ENCODE measurements at regions not wholly inside any gene's neighbourhood (a gene's known extent, or its start where the extent isn't known, plus 50 kb on each side); places are given as distances from the start of the nearest gene placed in this dataset.
"Not testable (repeated sequence)": the region's sequence is repeated elsewhere in the genome, so short reads cannot be mapped to it uniquely, and the experiment has no call there.

DNA sequence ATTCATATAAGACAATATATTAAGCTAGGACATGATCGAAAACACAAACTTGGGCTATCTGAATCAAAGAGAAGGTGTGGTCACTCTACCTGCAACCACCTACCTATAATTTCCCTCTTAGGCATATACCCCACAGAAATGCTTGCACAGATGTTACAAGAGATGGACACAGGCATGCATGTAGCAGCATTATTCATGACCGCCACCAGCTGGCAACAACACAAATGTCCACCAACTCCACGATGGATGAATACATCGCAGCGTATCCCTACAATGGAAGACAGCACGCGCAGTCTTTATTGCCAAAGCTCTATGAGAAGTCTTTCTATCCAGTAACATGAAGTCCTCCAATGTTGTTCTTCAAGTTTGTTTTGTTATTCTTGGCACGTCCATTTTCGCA lies 90.8 kb downstream of the ARL4C start:
- no peak for DNase-seq (ENCODE audit: low read depth)

DNA sequence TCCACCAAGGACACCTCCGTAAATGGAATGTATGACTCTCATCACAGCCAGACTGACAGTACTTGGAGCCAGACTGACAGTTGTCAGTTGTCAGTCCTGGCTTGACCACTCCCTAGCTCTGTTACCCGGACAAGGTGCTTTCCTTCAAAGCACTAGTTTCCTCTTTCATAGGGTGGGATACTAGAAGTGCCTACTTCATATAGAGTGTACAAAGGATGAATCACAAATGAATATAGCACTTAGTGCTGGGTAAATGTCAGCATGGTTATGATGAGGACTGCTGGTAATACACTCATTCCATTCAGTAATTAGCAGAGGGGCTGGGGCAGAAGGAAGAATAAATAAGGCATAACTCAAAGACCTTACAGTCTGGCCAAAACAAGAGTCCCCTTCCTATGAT lies 91.4 kb downstream of the ARL4C start:
- DNase-seq (ENCODE audit: low read depth): no peak

DNA sequence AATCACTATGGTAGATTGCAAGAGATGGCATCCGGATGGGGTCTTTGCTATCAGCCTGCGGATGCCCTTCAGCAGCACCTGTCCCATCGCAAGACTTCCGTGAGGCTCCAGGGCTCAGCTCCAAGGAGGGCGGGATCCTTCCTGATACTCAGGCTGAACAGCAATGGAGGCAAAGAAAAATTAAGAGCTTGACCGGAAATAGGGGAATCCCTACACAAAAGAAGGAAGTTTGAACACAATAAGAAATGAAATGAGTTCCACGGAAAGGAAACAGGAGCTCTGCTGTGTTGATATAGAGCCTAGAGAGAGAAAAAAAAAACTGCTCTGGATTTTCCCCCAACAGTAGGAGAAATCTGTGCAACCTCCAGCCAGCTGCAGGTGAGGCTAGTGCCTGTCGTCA lies 91.9 kb downstream of the ARL4C start:
- DNase-seq (ENCODE audit: low read depth): no peak

DNA sequence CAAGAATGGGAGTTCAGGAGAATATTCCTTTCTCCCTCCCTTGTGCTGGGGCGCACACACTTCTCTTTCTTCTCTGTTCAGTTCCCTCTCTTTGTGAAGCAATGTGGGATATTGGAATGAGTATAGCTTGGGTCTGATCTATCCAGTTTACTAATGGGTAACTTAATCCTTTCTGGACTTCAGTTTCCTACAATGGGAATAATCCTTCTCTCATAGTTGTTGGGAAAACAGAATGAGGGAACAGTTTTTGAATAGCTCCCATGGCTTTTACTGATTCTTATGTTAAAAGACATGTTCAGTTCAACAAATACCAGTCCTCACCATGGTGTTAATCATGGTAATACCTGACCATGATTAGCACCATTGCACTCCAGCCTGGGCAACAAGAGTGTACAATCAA lies 93.1 kb downstream of the ARL4C start:
- DNase-seq (ENCODE audit: low read depth): no peak

DNA sequence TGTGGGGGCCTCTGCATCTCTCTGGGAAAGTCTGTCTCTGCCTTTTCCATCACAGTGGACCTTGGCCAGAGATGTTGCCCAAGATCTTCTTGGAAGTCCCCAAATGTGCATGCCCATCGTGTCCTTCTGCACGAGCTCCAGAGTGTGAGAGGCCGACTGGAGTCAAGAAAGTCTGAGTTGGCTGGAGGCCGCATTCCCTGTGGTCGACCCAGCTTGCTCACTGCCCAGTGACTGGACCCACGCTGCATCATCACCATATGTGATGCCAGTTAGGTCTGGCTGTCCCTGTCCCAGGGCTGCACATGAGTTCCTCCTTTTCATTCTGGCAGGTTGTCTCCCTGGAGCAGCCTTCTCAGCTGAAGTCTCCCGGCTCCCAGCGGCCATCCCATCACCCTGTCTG lies 93.8 kb downstream of the ARL4C start:
- DNase-seq (ENCODE audit: low read depth): no peak

DNA sequence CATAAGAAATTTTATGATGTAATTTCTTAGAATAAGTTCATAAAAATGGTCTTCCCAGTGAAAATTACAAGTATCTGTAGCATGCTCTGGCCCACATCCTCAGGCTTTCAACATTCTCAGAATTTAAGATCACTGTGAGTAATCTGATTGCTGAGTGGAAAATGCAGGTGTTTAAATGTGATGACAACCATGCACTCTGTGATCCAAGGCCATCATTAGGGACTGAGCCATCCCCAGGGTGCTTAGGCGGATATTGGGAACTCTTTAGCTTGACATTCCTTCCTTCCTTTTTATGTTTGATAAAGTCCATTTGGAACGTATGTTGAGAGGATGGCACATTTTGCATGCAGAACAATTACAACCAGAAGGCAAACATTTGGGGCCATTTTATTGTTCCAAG lies 95.5 kb downstream of the ARL4C start:
- DNase-seq (ENCODE audit: low read depth): no peak

DNA sequence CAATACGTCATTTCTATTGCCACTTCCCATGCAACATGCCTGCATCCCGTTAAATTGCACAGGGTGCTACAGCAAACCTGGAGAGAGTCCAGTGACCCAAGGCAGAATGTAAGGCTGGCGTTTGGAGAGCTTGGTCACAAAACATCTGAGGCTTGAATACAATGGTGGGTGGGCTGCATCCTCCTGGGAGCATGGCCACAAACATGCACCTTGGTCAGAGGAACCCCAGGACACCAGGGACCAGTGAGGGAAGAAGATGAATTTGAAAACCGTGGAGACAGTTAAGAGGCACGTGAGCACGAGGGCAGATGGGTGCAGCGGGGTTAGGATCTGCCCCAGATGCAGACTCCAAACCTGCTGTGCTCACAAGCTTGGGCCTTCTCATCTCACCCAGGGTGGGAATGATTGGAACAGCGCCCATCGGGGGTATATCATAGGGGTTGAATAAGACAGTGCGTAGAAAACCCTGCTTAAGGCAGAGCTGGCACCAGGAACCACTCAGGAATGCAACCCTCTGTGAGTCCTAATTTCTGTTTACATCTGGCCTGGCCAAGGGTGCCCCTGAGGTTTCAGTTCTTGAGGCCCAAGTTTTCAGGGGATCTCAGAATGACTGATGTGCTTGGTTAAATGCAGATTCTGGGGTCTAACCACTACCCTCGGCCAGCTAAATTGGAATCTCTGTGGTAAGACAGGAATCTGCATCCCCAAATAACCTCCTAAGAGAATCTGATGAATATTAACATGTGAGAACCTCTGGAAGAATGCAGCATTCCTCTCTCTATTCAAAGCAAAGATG lies 97.2 kb downstream of the ARL4C start:
- DNase-seq (ENCODE audit: low read depth): no peak

DNA sequence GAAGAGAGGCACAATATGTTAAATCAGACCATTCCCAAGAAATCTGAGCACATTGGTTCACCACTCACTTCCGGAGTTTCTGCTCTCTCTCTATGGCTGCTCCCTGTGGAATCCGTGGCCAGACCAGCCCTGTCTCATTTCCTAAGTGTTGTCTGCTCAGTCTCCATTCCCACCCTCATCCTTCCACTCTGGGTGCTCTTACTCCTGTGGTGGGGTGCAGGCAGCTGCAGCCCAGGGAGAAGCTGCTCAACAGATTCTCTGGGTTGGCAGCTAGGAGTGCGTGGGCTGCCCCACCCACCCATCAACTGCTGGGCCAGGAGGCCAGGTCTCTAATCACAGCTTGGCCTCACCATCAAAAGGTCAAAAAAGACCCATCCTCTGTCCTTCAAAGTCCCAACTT lies 98.3 kb downstream of the ARL4C start:
- DNase-seq (ENCODE audit: low read depth): no peak

DNA sequence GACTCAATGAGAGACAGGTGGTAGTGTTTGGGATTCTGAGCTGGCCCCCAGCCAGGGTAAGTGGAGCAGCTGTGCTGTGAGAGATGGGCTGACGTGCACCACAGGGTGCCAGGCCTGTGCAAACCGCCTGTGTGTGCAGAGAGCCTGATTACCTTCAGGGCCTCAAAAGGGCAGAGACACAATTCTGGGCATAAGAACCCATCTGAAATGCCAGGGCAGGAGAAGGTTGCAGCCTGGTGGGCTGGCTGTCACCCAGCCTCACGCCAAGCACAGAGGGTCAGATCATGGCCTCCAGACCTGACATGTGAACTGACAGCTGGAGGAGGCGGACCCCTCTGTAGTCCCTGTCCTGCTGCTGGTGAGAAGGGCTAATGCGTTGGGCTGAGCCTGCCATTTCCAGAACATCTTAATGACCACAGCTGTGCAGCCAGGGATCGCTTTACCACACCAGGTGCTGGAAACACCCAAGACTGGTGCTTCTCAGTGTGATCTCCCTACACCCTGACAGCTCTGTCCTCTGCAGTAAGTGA lies 100.9 kb downstream of the ARL4C start:
- DNase-seq (ENCODE audit: low read depth): no peak

DNA sequence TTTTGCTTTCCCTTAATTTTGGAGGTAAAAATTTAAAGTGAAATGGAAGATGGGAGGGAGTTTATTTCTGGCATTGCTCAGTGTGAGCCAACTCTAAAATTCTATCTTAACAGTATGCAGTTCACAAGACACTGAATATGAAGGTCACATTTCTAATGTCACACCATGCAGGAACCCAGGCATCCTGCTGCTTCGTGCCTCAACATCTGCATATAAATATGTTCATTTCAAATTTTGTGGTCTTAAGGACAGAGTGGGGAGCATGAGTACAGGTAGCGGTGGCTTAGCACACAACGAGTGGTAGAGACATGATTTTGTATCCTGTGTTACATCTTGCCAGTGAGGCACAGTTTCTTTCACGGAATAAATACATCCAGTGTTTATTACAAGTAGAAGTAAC lies 102.4 kb downstream of the ARL4C start:
- no peak for DNase-seq (ENCODE audit: low read depth)

DNA sequence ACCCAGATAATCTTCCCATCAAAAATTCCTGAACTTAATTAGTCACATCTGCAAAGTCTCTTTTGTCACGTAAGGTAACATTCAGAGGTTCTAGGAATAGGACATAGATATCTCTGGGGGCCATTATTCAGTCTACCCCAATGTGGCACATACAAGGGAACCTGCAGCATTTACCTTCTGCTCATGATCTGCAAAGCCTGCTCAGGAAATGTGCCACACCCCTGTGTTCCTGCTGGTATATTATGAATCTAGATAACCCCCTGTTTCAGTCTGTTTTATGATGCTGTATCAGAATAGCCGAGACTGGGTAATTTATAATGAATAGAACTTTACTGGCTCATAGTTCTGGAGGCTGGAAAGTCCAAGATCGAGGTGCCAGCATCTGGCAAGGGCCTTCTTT lies 103.5 kb downstream of the ARL4C start:
- DNase-seq (ENCODE audit: low read depth): no peak

DNA sequence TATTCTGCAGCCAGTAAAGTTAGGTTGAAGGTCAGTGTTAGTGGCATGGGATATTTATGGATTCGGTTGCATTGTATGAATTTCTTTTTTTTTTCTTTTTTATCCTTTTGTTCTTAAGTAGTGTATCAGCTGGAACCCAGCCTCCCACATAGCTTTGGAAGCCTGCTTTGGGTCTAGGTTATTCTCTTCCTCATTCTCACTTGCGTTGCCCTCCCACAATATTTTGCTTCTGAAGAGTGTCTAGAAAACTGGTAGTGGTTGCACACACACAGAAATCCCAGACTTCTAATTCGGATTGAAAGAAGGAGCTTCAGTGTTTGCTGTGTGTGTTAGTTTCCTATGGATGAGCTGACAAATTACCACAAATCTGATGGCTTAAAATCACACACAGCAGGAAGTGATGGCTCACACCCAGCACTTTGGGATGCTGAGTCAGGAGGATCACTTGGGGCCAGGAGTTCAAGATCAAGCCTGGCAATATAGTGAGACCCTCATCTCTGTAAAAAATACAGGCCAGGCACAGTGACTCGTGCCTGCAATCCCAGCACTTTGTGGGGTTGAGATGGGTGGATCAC lies 104.8 kb downstream of the ARL4C start:
- no peak for DNase-seq (ENCODE audit: low read depth)

DNA sequence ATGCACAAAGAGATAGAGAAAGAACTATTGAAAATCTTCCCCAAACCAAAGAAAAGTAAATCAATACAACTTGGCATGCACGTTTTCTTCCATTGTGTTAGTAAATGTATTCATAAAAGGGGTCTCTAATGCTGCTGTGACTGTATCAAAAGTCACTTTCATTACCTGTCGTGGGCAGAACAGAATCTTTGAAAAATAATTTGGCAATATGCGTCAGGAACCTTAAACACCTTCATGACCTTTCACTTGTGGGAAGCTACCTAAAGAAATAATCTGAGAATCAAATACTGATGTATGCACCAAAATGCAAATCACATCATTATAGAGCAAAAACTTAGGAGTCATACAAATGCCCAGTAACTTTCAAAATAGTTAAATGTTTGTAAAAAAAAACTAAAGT lies 105.3 kb downstream of the ARL4C start:
- DNase-seq (ENCODE audit: low read depth): no peak

DNA sequence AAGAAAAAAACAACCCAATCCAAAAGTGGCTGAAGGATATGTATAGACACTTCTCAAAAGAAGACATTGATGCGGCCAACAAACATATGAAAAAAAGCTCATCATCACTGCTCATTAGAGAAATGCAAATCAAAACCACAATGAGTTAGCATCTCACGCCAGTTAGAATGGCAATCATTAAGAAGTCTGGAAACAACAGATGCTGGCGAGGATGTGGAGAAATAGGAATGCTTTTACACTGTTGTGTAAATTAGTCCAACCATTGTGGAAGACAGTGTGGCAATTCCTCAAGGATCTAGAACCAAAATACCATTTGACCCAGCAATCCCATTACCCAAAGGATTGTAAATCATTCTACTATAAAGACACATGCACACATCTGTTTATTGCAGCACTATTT lies 107.2 kb downstream of the ARL4C start:
- DNase-seq (ENCODE audit: low read depth): not testable (repeated sequence)

DNA sequence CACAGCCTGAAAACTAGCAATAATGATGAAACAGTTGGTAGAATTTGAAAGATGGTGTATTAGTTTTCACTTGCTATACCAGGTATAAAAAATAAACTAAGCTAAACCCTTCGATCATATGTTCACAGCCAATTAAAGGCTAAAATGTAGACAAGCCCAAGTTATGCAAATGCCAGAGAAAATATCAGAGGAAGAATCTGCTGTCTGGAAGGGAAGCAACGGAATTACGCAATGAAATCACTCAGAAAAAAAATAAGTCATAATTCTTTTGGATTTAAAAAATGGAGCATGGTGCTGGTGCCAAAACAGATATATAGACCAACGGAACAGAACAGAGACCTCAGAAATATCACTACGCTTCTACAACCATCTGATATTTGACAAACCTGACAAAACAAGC lies 108.3 kb downstream of the ARL4C start:
- DNase-seq (ENCODE audit: low read depth): no peak

DNA sequence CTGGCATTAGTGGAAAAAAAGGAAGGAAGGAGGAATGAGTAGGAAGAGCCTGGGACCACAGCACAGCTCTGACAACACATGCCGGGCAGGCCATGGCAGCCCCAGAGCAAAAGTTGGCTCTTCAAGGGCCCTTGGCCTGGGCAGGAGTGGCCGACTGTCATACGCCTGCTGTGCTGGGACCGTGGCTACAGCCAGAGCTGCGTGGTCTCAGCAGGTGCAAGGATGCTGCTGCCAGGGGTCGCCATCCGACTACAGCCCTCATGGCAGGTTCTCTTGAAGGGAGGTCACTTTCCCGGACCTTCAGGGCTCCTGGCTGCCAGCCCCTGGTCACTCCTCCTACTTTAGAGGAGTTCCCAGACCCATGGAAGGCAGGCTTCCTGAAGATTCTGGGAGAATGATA lies 109.9 kb downstream of the ARL4C start:
- DNase-seq (ENCODE audit: low read depth): no peak

DNA sequence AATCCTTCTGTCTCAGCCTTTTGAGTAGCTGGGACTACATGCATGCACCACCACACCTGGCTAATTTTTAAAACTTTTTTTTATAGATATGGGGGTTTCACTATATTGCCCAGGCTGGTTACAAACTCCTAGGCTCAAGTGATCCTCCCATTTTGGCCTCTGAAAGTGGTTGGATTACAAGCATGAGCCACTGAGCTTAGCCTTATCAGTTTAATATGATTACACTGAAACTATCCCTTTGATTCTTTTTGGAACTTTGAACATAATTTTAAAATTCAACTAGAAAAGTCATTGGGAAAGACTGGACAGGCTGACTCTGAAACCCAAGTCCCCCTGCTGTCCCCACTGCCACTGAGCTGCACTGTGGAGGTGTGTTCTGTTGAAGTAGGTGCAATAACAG lies 114.8 kb downstream of the ARL4C start:
- no peak for DNase-seq (ENCODE audit: low read depth)

DNA sequence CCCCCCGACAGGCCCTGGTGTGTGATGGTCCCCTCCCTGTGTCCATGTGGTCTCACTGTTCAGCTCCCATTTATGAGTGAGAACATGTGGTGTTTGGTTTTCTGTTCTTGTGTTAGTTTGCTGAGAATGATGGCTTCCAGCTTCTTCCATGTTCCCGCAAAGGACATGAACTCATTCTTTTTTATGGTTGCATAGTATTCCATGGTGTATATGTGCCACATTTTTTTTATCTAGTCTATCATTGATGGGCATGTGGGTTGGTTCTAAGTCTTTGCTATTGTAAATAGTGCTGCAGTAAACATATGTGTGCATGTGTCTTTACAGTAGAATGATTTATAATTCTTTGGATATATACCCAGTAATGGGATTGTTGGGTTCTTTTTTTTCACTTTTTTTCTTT lies 117.9 kb downstream of the ARL4C start:
- DNase-seq (ENCODE audit: low read depth): not testable (repeated sequence)

DNA sequence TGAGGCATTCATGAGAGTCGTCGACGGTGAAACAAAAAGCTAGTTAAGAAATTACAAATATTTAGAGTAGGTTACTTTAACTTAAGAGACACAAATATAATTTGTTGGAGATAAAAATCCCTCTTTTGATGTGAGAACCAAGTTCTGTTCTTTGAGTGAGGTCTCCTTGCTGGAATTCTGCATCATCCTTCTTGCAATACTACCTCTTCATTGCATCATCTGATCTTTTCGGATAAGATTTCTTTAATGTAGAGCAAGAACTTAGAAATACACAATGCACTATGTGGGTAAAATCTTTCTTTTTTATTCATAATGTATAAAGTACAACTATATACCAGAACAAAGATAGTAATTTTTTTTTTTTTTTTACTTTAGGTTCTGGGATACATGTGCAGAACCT lies 118.4 kb downstream of the ARL4C start:
- DNase-seq (ENCODE audit: low read depth): no peak

DNA sequence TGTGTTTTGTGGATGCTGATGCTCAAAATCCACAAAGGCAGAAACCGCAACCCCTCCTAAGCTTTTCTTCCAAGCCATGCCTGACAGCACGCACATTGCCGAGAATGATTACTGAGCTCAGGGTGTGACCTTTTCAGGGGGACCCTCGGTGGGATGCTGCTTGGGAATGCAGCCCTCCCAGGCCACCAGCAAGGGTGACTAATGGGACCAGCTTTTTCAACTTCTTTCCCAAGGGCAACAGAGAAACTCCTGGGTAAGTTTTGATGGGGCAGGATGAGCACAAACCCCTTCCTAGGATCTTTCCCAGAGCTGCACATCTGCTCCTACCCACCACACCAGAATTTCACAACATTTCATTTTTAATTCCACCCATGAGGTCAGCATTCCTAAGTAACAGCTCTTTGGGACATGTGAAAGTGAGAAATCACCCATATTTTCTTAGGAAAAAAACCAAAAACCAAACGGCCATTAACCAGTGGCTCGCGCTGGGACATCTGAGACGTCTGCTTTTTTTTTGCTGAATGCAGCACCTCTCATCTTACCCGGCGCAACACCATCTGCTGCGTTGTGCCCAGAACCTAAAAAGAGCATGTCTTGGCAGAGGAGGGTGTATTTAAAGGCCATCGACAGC lies 119.0 kb downstream of the ARL4C start:
- DNase-seq (ENCODE audit: low read depth): no peak

DNA sequence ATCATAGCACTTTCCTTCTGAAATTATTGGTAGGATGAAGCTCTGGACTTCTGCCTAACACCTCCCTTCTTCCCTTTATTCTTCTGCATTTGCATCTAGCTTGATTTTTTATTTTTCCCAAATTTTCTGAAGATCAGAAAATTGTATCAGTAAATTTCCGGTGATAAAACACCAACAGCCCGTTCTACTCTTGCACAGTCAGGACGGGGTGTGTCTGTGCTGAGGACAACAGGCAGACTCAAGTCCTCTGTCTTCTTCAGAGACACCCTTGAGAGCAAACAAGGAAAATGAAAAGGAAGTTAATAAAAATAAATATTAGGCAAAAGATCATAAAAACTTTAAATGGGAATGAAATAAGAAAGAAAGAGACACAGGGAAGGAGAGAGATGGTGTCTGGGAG lies 120.7 kb downstream of the ARL4C start:
- DNase-seq (ENCODE audit: low read depth): no peak

DNA sequence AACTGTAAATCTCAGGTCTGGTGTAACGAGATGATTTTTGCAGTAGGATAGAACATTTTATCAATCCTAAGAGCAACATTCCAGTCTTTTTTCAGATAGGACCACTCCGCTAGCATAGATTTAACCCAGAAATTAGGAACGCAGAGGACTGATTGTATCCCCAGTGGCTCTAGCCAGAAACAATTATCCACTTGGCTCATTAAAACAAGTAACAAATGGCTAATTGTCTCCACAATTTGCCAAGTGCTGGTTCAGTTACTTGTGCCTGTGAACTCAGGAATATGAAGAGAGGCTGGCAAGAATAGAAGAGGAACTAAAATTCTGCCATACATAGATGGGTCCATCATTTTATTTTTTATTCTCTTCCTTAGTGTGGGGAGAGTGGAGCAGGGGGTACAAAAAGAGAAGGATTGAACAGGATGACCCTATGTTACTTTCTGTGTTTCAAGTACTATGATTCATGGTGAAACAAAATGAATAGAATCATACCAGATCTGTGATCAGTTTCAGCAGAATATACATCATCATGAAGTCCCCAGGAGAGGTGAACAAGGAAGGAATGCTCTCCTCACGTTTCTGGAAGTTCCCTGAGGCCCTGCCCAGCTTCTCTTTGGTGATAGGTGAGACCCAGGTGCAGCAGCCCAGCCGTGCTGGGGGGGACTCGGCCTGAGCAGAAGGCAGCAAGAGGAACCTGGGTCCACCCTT lies 121.6 kb downstream of the ARL4C start:
- DNase-seq (ENCODE audit: low read depth): no peak

DNA sequence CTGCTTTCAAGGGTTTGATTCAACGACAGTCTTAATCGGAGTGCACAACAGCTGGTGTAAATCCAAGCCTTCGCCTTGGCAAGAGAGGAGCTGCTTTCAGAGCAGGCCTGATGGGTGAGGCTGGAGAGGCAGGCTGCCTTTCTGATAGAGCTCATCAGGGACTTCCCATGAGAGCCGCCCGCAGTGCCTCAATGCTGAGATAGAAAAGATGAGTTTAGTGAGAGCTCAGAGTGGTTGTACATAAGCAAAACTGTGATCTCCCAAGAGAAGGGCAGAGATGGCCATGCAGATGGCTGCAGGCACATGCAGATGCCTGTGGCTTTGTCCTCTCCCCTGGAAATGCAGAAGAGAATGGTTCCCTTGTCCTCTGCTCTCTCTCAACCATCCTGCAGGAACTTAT lies 122.1 kb downstream of the ARL4C start:
- DNase-seq (ENCODE audit: low read depth): no peak
